Cardiac fibroblast (primary cell): ENCODE measurements at regions not wholly inside any gene's neighbourhood (a gene's known extent, or its start where the extent isn't known, plus 50 kb on each side); places are given as distances from the start of the nearest gene placed in this dataset.

Source experiments
- DNase-seq, 2 donors: peaks; one replicate each; pipeline versions ENCODE4 v3.0.0 to v3.0.0-alpha.2; 2010; ENCODE audit warnings: low read depth in 2 of 2
- H3K4me3 ChIP-seq, 2 donors: replicated peaks in 1 of 2; 1 replicate in 1 of 2; 2 replicates in 1 of 2; pipeline ENCODE4 v1.5.1; 2011; ENCODE audit warnings: low read depth in 2 of 2, low read length in 2 of 2, mild to moderate bottlenecking in 2 of 2, moderate library complexity in 1 of 2
- CTCF ChIP-seq: IDR thresholded peaks from one replicate; pipeline ENCODE4 v1.5.1; 2011; ENCODE audit warnings: low read depth, mild to moderate bottlenecking, low read length, inconsistent platforms

- DNase-seq = no peak
- no peak for TF ChIP-seq CTCF
- H3K4me3 ChIP-seq = no peak overlapping the region
Observed at GRCh38 chr2:57681650-57682049, 365.0 kb upstream of the VRK2 start.

- no peak for DNase-seq
- no peak overlapping the region for H3K4me3 ChIP-seq
- TF ChIP-seq CTCF = no peak
Observed at GRCh38 chr2:57685032-57685431, 361.6 kb upstream of the VRK2 start.

- no peak for TF ChIP-seq CTCF
- no peak for DNase-seq
- H3K4me3 ChIP-seq = no peak overlapping the region
Observed at GRCh38 chr2:57692395-57692794, 354.2 kb upstream of the VRK2 start.

GRCh38 chr2:57693177-57693576 lies 353.4 kb upstream of the VRK2 start:
- no peak for DNase-seq
- TF ChIP-seq CTCF = no peak
- H3K4me3 ChIP-seq = no peak overlapping the region

- no peak for DNase-seq
- no peak for TF ChIP-seq CTCF
- no peak overlapping the region for H3K4me3 ChIP-seq
Observed at GRCh38 chr2:57693965-57694364, 352.6 kb upstream of the VRK2 start.

- DNase-seq = no peak
- no peak for TF ChIP-seq CTCF
- H3K4me3 ChIP-seq = no peak overlapping the region
Observed at GRCh38 chr2:57696016-57696415, 350.6 kb upstream of the VRK2 start.

GRCh38 chr2:57698392-57698791 lies 348.2 kb upstream of the VRK2 start:
- DNase-seq = no peak
- H3K4me3 ChIP-seq = no peak overlapping the region
- no peak for TF ChIP-seq CTCF
